ENCODE measurements at regions not wholly inside any gene's neighbourhood (a gene's known extent, or its start where the extent isn't known, plus 50 kb on each side); places are given as distances from the start of the nearest gene placed in this dataset.

GRCh38 chr4:64705989-64706388 lies 296.7 kb upstream of the TECRL start:
- in situ Hi-C loops (cut with HindIII; ENCODE audit: extremely low pct_ligation_motif_present, low pct_unique_long_range_greater_than_20kb) (no loop called here), intact Hi-C loops (cut with micrococcal nuclease; ENCODE audit: unreplicated experiment) (no loop called here)
- WGBS (ENCODE audit: low lambda C conversion rate): 31% methylated on average over 3 of the region's 3 CpGs
- no peaks in the 10 kb centered on the region for H3K4me1 ChIP-seq (ENCODE audit: insufficient read depth, low read length)
- no peaks in the 10 kb centered on the region for H3K9me3 ChIP-seq (ENCODE audit: low read length)
- no peak overlapping the region for H3K27ac ChIP-seq (ENCODE audit: extremely low read length, insufficient read depth, low read length)
- no peaks in the 10 kb centered on the region for H3K36me3 ChIP-seq (replicated peaks in 1 of 2; ENCODE audit: control insufficient read depth in 1 of 2, insufficient read depth in 2 of 2, low read length in 2 of 2)
- H4K20me1 ChIP-seq (ENCODE audit: insufficient read depth, low read length): no peaks in the 10 kb centered on the region
- H2AFZ ChIP-seq (ENCODE audit: low read length): no peak overlapping the region
- DNase-seq (ENCODE audit: low spot score) (no peak), ATAC-seq (no peak), FAIRE-seq (no peak)
- no peak for TF ChIP-seq AGO1 (IDR thresholded peaks at IDR 0.05; ENCODE audit: low read depth, low read length, poor library complexity, severe bottlenecking)
- no peak for TF ChIP-seq NFE2 (CRISPR knock-in tag; IDR thresholded peaks at IDR 0.05)
- no peak for TF ChIP-seq SCMH1 (CRISPR knock-in tag; IDR thresholded peaks at IDR 0.05; ENCODE audit: borderline replicate concordance)
- TF ChIP-seq ZNF280D (CRISPR knock-in tag; IDR thresholded peaks at IDR 0.05): no peak
- 0 out of 2 replicates have a peak, but pooled peaks have one; percentile 48 for TF ChIP-seq MAFF (IDR thresholded peaks at IDR 0.05; ENCODE audit: low read depth, low read length)
- no peak for TF ChIP-seq CEBPB (IDR thresholded peaks at IDR 0.05; ENCODE audit: borderline replicate concordance, low read depth, low read length)
- no peak for TF ChIP-seq ZNF674 (CRISPR knock-in tag; IDR thresholded peaks at IDR 0.05; ENCODE audit: low read depth)
- TF ChIP-seq ZNF3 (CRISPR knock-in tag; IDR thresholded peaks at IDR 0.05): no peak
- TF ChIP-seq ZNF598 (CRISPR knock-in tag; IDR thresholded peaks at IDR 0.05; ENCODE audit: borderline replicate concordance): no peak
- no peak for TF ChIP-seq PAWR (CRISPR knock-in tag; IDR thresholded peaks at IDR 0.05; ENCODE audit: borderline replicate concordance)
- TF ChIP-seq MAFK (conservative IDR thresholded peaks at IDR 0.05 in 1 of 2, IDR thresholded peaks at IDR 0.05 in 1 of 2; ENCODE audit: low read length in 2 of 2): peak; percentile 49 to 59; a peak in 2 of 4 replicates
- no peak for TF ChIP-seq ZNF724P (CRISPR knock-in tag; IDR thresholded peaks at IDR 0.05; ENCODE audit: borderline replicate concordance)
- TF ChIP-seq ZNF274 (CRISPR knock-in tag; IDR thresholded peaks at IDR 0.05): no peak
- ChIA-PET CTCF (ENCODE audit: low intra/inter-chr PET ratio, low total read pairs) (no interaction called here), POLR2A (no interaction called here)
- H3K27me3 ChIP-seq (ENCODE audit: control insufficient read depth in 1 of 2, insufficient read depth in 2 of 2, low read length in 2 of 2): no peaks in the 10 kb centered on the region
- BruUV-seq (replicated peaks): no TSS peak
- H3K79me2 ChIP-seq (ENCODE audit: insufficient read depth, low read length): no peaks in the 10 kb centered on the region
- no peak overlapping the region for H3K4me2 ChIP-seq (ENCODE audit: low read depth, low read length)
- H3K9ac ChIP-seq (ENCODE audit: insufficient read depth, low read depth, low read length): no peak overlapping the region
- no peak overlapping the region for H3K4me3 ChIP-seq (replicated peaks in 1 of 3; ENCODE audit: insufficient read depth in 1 of 3, low read depth in 2 of 3, low read length in 3 of 3)

All from HepG2 (cell line).